H1 (cell line): ENCODE measurements at regions not wholly inside any gene's neighbourhood (a gene's known extent, or its start where the extent isn't known, plus 50 kb on each side); places are given as distances from the start of the nearest gene placed in this dataset.

Experiments
- CTCF ChIA-PET: fragments of 300-600 bp; sonication (Branson Sonifier 250); formaldehyde crosslinking; loops from one replicate; lab custom pipeline; 2021; ENCODE audit not compliant: partially characterized antibody; lab: Charles Lee
- POLR2A ChIA-PET: fragments of 300-600 bp; sonication (Branson Sonifier 250); formaldehyde crosslinking; loops from one replicate; lab custom pipeline; 2021; ENCODE audit warnings: inconsistent platforms; ENCODE audit not compliant: partially characterized antibody; lab: Charles Lee
- DNase-seq, 2 experiments: peaks; one replicate each; pipeline versions ENCODE4 v3.0.0 to v3.0.0-alpha.2; 2010 to 2022; ENCODE audit warnings: low spot score in 2 of 2, low read depth in 1 of 2, mixed read lengths in 1 of 2
- FAIRE-seq: peaks from 2 replicates; lab custom pipeline; 2011; peaks lifted over from hg19 to GRCh38; lab: Jason Lieb, UNC
- H2AFZ ChIP-seq: 2 replicates; pipeline ENCODE4 v1.8.1; 2012; ENCODE audit warnings: low read length, inconsistent platforms
- H2AK5ac ChIP-seq: 2 replicates; pipeline ENCODE4 v1.6.1; 2013; ENCODE audit warnings: low read depth, low read length
- H2BK120ac ChIP-seq: replicated peaks from 2 replicates; pipeline ENCODE3; 2013; ENCODE audit warnings: low read depth, low read length, inconsistent platforms
- H2BK12ac ChIP-seq: 2 replicates; pipeline ENCODE4 v1.6.1; 2013; ENCODE audit warnings: low read depth, low read length
- H2BK15ac ChIP-seq: 2 replicates; pipeline ENCODE4 v1.6.1; 2013; ENCODE audit warnings: low read length
- H2BK20ac ChIP-seq: 2 replicates; pipeline ENCODE4 v1.6.1; 2013; ENCODE audit warnings: low read length
- H2BK5ac ChIP-seq: 2 replicates; pipeline ENCODE4 v1.6.1; 2013; ENCODE audit warnings: low read depth, low read length
- H3K14ac ChIP-seq: 2 replicates; pipeline ENCODE4 v1.6.1; 2013; ENCODE audit warnings: inconsistent platforms; ENCODE audit not compliant: insufficient read length
- H3K18ac ChIP-seq: 2 replicates; pipeline ENCODE4 v1.6.1; 2013; ENCODE audit warnings: low read length; ENCODE audit errors: extremely low read depth
- H3K23ac ChIP-seq: 2 replicates; pipeline ENCODE4 v1.6.1; 2013; ENCODE audit warnings: inconsistent platforms; ENCODE audit not compliant: insufficient read length
- H3K23me2 ChIP-seq: 2 replicates; pipeline ENCODE4 v1.6.1; 2013; ENCODE audit warnings: low read depth, low read length
- H3K27ac ChIP-seq: 2 replicates; pipeline ENCODE4 v1.6.1; 2011; ENCODE audit warnings: low read depth, low read length, inconsistent platforms
- H3K27me3 ChIP-seq, 4 experiments: replicated peaks in 1 of 4; 1 replicate in 1 of 4; 2 replicates in 3 of 4; pipeline versions ENCODE4 v1.6.1 to v1.8.1; 2011 to 2013; ENCODE audit warnings: low read length in 3 of 4, mild to moderate bottlenecking in 3 of 4, inconsistent platforms in 2 of 4, mixed read lengths in 2 of 4, moderate library complexity in 1 of 4; ENCODE audit not compliant: control insufficient read depth in 3 of 4, insufficient read depth in 3 of 4; ENCODE audit errors: extremely low read depth in 1 of 4
- H3K36me3 ChIP-seq, 4 experiments: 2 replicates each; pipeline versions ENCODE4 v1.6.1 to v1.8.1; 2011 to 2013; ENCODE audit warnings: mild to moderate bottlenecking in 4 of 4, low read length in 3 of 4, moderate library complexity in 2 of 4, control low read depth in 1 of 4, inconsistent platforms in 1 of 4; ENCODE audit not compliant: insufficient read depth in 4 of 4, control insufficient read depth in 2 of 4
- H3K4ac ChIP-seq: replicated peaks from 2 replicates; pipeline ENCODE3; 2013; ENCODE audit warnings: low read length, low read depth, mixed read lengths, inconsistent platforms; ENCODE audit not compliant: insufficient read length
- H3K4me1 ChIP-seq, 4 experiments: replicated peaks in 1 of 4; 1 replicate in 1 of 4; 2 replicates in 3 of 4; pipeline versions ENCODE4 v1.6.1 to v1.8.1; 2011 to 2013; ENCODE audit warnings: low read length in 3 of 4, inconsistent platforms in 2 of 4, mixed read lengths in 1 of 4; ENCODE audit not compliant: insufficient read depth in 4 of 4, control insufficient read depth in 3 of 4
- H3K4me2 ChIP-seq, 2 experiments: 2 replicates each; pipeline versions ENCODE4 v1.6.1 to v1.8.1; 2011 to 2013; ENCODE audit warnings: low read depth in 2 of 2, low read length in 2 of 2, control low read depth in 1 of 2, inconsistent platforms in 1 of 2, mild to moderate bottlenecking in 1 of 2; ENCODE audit not compliant: insufficient read depth in 1 of 2
- H3K4me3 ChIP-seq, 4 experiments: fragments of 200-600, 300-600 bp in 1 of 4; sonication (generic), shearing (Covaris generic), sonication (Bioruptor Twin) in 1 of 4; 2 replicates each; pipeline versions ENCODE4 v1.5.1 to v1.8.1; 2011 to 2016; ENCODE audit warnings: low read length in 4 of 4, low read depth in 3 of 4, control low read depth in 2 of 4, inconsistent platforms in 2 of 4, mild to moderate bottlenecking in 2 of 4, mixed read lengths in 1 of 4, moderate library complexity in 1 of 4; ENCODE audit not compliant: insufficient read depth in 2 of 4; ENCODE audit errors: extremely low read depth in 1 of 4
- H3K56ac ChIP-seq: replicated peaks from 2 replicates; pipeline ENCODE3; 2013; ENCODE audit warnings: low read depth, mild to moderate bottlenecking, mixed read lengths, low read length, inconsistent platforms; ENCODE audit not compliant: insufficient read length
- H3K79me1 ChIP-seq: 2 replicates; pipeline ENCODE4 v1.6.1; 2013; ENCODE audit warnings: low read depth, low read length, control low read depth
- H3K79me2 ChIP-seq, 2 experiments: 2 replicates each; pipeline versions ENCODE4 v1.6.1 to v1.8.1; 2012 to 2013; ENCODE audit warnings: low read length in 2 of 2, mild to moderate bottlenecking in 2 of 2, inconsistent platforms in 1 of 2; ENCODE audit not compliant: insufficient read depth in 2 of 2, control insufficient read depth in 1 of 2
- H3K9ac ChIP-seq, 4 experiments: replicated peaks in 1 of 4; 1 replicate in 1 of 4; 2 replicates in 3 of 4; pipeline versions ENCODE4 v1.6.1 to v1.8.1; 2011 to 2013; ENCODE audit warnings: low read depth in 3 of 4, low read length in 3 of 4, control low read depth in 2 of 4, mild to moderate bottlenecking in 2 of 4, moderate library complexity in 2 of 4, inconsistent platforms in 1 of 4; ENCODE audit errors: extremely low read depth in 1 of 4
- H3K9me3 ChIP-seq, 2 experiments: 2 replicates each; pipeline versions ENCODE4 v1.6.1 to v1.8.1; 2012 to 2013; ENCODE audit warnings: mild to moderate bottlenecking in 2 of 2, moderate library complexity in 2 of 2, control low read depth in 1 of 2, inconsistent platforms in 1 of 2, low read depth in 1 of 2, low read length in 1 of 2, mixed read lengths in 1 of 2; ENCODE audit not compliant: insufficient read depth in 2 of 2
- H4K20me1 ChIP-seq, 2 experiments: replicated peaks in 1 of 2; 2 replicates each; pipeline versions ENCODE3 to v1.8.1; 2011 to 2013; ENCODE audit warnings: inconsistent platforms in 2 of 2, low read length in 2 of 2, mild to moderate bottlenecking in 1 of 2; ENCODE audit not compliant: insufficient read depth in 2 of 2, control insufficient read depth in 1 of 2
- H4K5ac ChIP-seq: 2 replicates; pipeline ENCODE4 v1.6.1; 2013; ENCODE audit warnings: low read length, low read depth, mixed read lengths, inconsistent platforms; ENCODE audit not compliant: insufficient read length
- H4K8ac ChIP-seq: 2 replicates; pipeline ENCODE4 v1.8.0; 2013; ENCODE audit warnings: mild to moderate bottlenecking, moderate library complexity, low read length, inconsistent platforms; ENCODE audit not compliant: insufficient read depth; ENCODE audit errors: extremely low read depth
- H4K91ac ChIP-seq: replicated peaks from 2 replicates; pipeline ENCODE3; 2013; ENCODE audit warnings: low read length, mixed read lengths, inconsistent platforms; ENCODE audit not compliant: insufficient read length
- CHD2 ChIP-seq: IDR thresholded peaks from 2 replicates; pipeline ENCODE4 v1.6.1; 2012; ENCODE audit warnings: low read length, improper control_type of control experiment
- E2F6 ChIP-seq: IDR thresholded peaks from 2 replicates; pipeline ENCODE4 v1.6.1; 2012; ENCODE audit warnings: inconsistent platforms
- GTF2F1 ChIP-seq: IDR thresholded peaks from 2 replicates; pipeline ENCODE4 v1.6.1; 2012; ENCODE audit warnings: low read depth, low read length, improper control_type of control experiment, borderline replicate concordance
- HDAC2 ChIP-seq, 2 experiments: fragments of 300-600 bp in 1 of 2; sonication (generic) in 1 of 2; IDR thresholded peaks; 2 replicates each; pipeline ENCODE4 v1.6.1; 2011 to 2012; ENCODE audit warnings: low read depth in 2 of 2, low read length in 2 of 2, mild to moderate bottlenecking in 2 of 2, moderate library complexity in 2 of 2, borderline replicate concordance in 1 of 2, inconsistent platforms in 1 of 2
- JUN ChIP-seq: IDR thresholded peaks from 2 replicates; pipeline ENCODE4 v1.6.1; 2011; ENCODE audit warnings: low read depth, mild to moderate bottlenecking, improper control_type of control experiment, low read length
- JUND ChIP-seq: IDR thresholded peaks from 2 replicates; pipeline ENCODE4 v1.6.1; 2011; ENCODE audit warnings: mild to moderate bottlenecking, improper control_type of control experiment, low read length
- NRF1 ChIP-seq: IDR thresholded peaks from 2 replicates; pipeline ENCODE4 v1.6.1; 2011; ENCODE audit warnings: mild to moderate bottlenecking, low read depth, low read length, improper control_type of control experiment
- SRF ChIP-seq: IDR thresholded peaks from 2 replicates; pipeline ENCODE4 v1.6.1; 2011; ENCODE audit warnings: mild to moderate bottlenecking, low read depth, low read length, moderate library complexity
- SUZ12 ChIP-seq: fragments of 200-600 bp; sonication (generic); IDR thresholded peaks from 2 replicates; pipeline ENCODE4 v1.6.1; 2012; ENCODE audit warnings: mild to moderate bottlenecking, inconsistent platforms, low read length, moderate library complexity, mixed read lengths
- TAF1 ChIP-seq: IDR thresholded peaks from 2 replicates; pipeline ENCODE4 v1.6.1; 2011; ENCODE audit warnings: mild to moderate bottlenecking, low read depth, low read length
- TEAD4 ChIP-seq: IDR thresholded peaks from 2 replicates; pipeline ENCODE4 v1.6.1; 2012; ENCODE audit warnings: low read depth, low read length, inconsistent platforms, mixed read lengths
- ZNF274 ChIP-seq: IDR thresholded peaks from 2 replicates; pipeline ENCODE4 v1.7.0; 2012; ENCODE audit warnings: low read length, borderline replicate concordance; ENCODE audit errors: extremely low read depth
- WGBS, 2 experiments: shearing (Covaris generic) in 1 of 2; methylation state at CpG; one replicate each; pipeline versions ENCODE4 v1.1.6 to v1.1.7; 2013 to 2015; ENCODE audit warnings: low lambda C conversion rate in 2 of 2, mixed read lengths in 2 of 2, inconsistent platforms in 1 of 2, low coverage in 1 of 2, missing lambda C conversion rate in 1 of 2; ENCODE audit not compliant: insufficient replicate concordance in 2 of 2, insufficient coverage in 1 of 2, insufficient read length in 1 of 2; ENCODE audit errors: extremely low coverage in 1 of 2, missing lambda C conversion rate in 1 of 2; 5-methylcytosine and 5-hydroxymethylcytosine counted together

- Histone ChIP-seq H2AFZ (no peak overlapping the region), H4K8ac (no peak overlapping the region), H4K91ac (no peak overlapping the region), H2BK120ac (no peak overlapping the region), H3K9me3 (no peaks in the 10 kb centered on the region), H2BK12ac (no peak overlapping the region), H3K23me2 (no peaks in the 10 kb centered on the region), H2BK5ac (no peak overlapping the region), H3K23ac (no peak overlapping the region), H2BK20ac (no peak overlapping the region), H3K56ac (no peak overlapping the region), H3K79me2 (no peaks in the 10 kb centered on the region), H3K4me3 (no peak overlapping the region), H3K4ac (no peak overlapping the region), H3K27ac (no peak overlapping the region), H4K5ac (no peak overlapping the region), H4K20me1 (no peaks in the 10 kb centered on the region), H3K4me2 (no peak overlapping the region), H2AK5ac (no peak overlapping the region), H2BK15ac (no peak overlapping the region), H3K79me1 (no peaks in the 10 kb centered on the region), H3K14ac (no peak overlapping the region), H3K27me3 (no peaks in the 10 kb centered on the region), H3K4me1 (no peaks in the 10 kb centered on the region), H3K18ac (no peak overlapping the region), H3K9ac (no peak overlapping the region), H3K36me3 (no peaks in the 10 kb centered on the region)
- ChIA-PET POLR2A (no interaction called here), CTCF (no interaction called here)
- 95% methylated on average over 3 of the region's 3 CpGs; no CpG with 5 or more reads in 1 of the 2 experiments for WGBS, 2 experiments
- FAIRE-seq, result no peak
- no peak for TF ChIP-seq TAF1
- TF ChIP-seq JUN, result no peak
- no peak for TF ChIP-seq HDAC2 (IDR thresholded peaks at IDR 0.05; ENCODE audit: borderline replicate concordance in 1 of 2, low read depth in 2 of 2, low read length in 2 of 2)
- no peak for TF ChIP-seq ZNF274
- TF ChIP-seq GTF2F1, result no peak
- TF ChIP-seq SRF, result no peak
- no peak for TF ChIP-seq CHD2
- no peak for TF ChIP-seq TEAD4
- no peak for TF ChIP-seq E2F6
- no peak for TF ChIP-seq SUZ12
- no peak for TF ChIP-seq NRF1
- no peak for TF ChIP-seq JUND
- no peak for DNase-seq
Measured at GRCh38 chr12:46950094-46950493, 124.3 kb upstream of the SLC38A4 start.
